Cardiac fibroblast (primary cell): ENCODE measurements at regions not wholly inside any gene's neighbourhood (a gene's known extent, or its start where the extent isn't known, plus 50 kb on each side); places are given as distances from the start of the nearest gene placed in this dataset.

Source experiments
- DNase-seq, 2 donors: peaks; one replicate each; pipeline versions ENCODE4 v3.0.0 to v3.0.0-alpha.2; 2010; ENCODE audit warnings: low read depth in 2 of 2
- H3K4me3 ChIP-seq, 2 donors: replicated peaks in 1 of 2; 1 replicate in 1 of 2; 2 replicates in 1 of 2; pipeline ENCODE4 v1.5.1; 2011; ENCODE audit warnings: low read depth in 2 of 2, low read length in 2 of 2, mild to moderate bottlenecking in 2 of 2, moderate library complexity in 1 of 2
- CTCF ChIP-seq: IDR thresholded peaks from one replicate; pipeline ENCODE4 v1.5.1; 2011; ENCODE audit warnings: low read depth, mild to moderate bottlenecking, low read length, inconsistent platforms

DNA sequence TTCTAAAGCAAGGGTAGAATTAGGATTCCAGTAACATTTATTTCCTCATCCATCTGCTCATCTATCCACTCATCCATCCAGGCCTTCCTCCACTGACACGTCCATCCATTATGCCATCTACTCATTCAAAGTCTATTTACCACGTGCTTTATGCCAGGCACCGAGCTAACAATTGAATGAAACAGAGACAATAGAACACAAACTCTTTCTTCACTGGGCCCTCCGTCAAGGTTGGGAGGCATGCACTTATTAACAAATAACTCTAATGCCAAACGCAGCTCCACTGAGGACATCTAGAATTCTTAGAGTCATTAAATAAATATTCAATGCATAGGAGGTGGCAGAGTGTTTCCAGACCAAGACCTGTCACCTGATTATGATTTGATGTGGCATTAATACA is 262.7 kb downstream of the CYRIA start:
- H3K4me3 ChIP-seq, result no peak overlapping the region
- no peak for TF ChIP-seq CTCF
- no peak for DNase-seq

GRCh38 chr2:16401761-16402300 is 263.8 kb downstream of the CYRIA start:
- no peak for TF ChIP-seq CTCF
- DNase-seq, result no peak
- H3K4me3 ChIP-seq, result no peak overlapping the region

GRCh38 chr2:16400127-16400623 is 265.5 kb downstream of the CYRIA start:
- H3K4me3 ChIP-seq, result no peak overlapping the region
- no peak for TF ChIP-seq CTCF
- no peak for DNase-seq

GRCh38 chr2:16398486-16399043 is 267.1 kb downstream of the CYRIA start:
- no peak overlapping the region for H3K4me3 ChIP-seq
- no peak for TF ChIP-seq CTCF
- no peak for DNase-seq

- no peak for DNase-seq
- no peak overlapping the region for H3K4me3 ChIP-seq
- no peak for TF ChIP-seq CTCF
Measured at GRCh38 chr2:16397681-16398475, 267.8 kb downstream of the CYRIA start.

DNA sequence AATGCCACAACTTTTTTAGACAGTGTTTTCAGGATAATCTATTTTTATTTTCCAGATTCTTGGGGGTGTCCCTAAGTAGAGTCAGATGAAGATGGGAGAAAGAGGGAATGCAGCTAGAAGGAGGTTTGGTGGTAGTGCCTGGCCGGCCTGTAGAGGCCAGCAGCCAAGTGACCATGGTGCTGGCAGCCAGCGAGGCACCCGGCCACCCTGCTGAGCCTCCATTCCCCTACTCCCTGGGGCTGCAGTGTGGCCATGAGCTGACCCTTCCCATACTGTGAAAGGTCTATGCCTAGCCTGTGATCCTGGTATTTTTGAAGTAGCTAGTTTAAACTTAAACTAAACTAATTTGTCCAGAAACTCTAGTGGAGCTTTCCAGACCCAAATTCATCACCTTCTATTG is 268.6 kb downstream of the CYRIA start:
- no peak for TF ChIP-seq CTCF
- H3K4me3 ChIP-seq, result no peak overlapping the region
- no peak for DNase-seq
